OCI-LY3 (cell line): ENCODE measurements at regions not wholly inside any gene's neighbourhood (a gene's known extent, or its start where the extent isn't known, plus 50 kb on each side); places are given as distances from the start of the nearest gene placed in this dataset.
A peak's percentile ranks its signal among the peaks of the same experiment; 100 is the strongest.

Experiments
- H2AFZ ChIP-seq: fragments of 200-600, 300-600 bp; shearing (Covaris generic); 2 replicates; pipeline ENCODE4 v1.6.0; 2014; ENCODE audit warnings: antibody characterized with exemption, low read depth, low read length
- H3K27ac ChIP-seq: fragments of 200-600, 300-600 bp; sonication (generic); 2 replicates; pipeline ENCODE4 v1.5.1; 2014; ENCODE audit warnings: mild to moderate bottlenecking, low read length, moderate library complexity, mixed read lengths
- H3K27me3 ChIP-seq: fragments of 200-600, 300-600 bp; sonication (generic); 2 replicates; pipeline ENCODE4 v1.6.1; 2014; ENCODE audit warnings: low read depth, low read length, mixed read lengths
- H3K36me3 ChIP-seq: fragments of 200-600, 300-600 bp; sonication (generic); replicated peaks from 2 replicates; pipeline ENCODE3; 2014; ENCODE audit warnings: low read depth, low read length, mixed read lengths
- H3K4me1 ChIP-seq: fragments of 300-600, 200-600 bp; sonication (generic); 2 replicates; pipeline ENCODE4 v1.6.1; 2014; ENCODE audit warnings: low read length, mixed read lengths
- H3K4me2 ChIP-seq: fragments of 200-600, 300-600 bp; sonication (generic); 2 replicates; pipeline ENCODE4 v1.6.1; 2014; ENCODE audit warnings: low read length, mixed read lengths
- H3K4me3 ChIP-seq: fragments of 300-600, 200-600 bp; sonication (generic); 2 replicates; pipeline ENCODE4 v1.5.1; 2014; ENCODE audit warnings: antibody characterized with exemption, mild to moderate bottlenecking, low read length, moderate library complexity
- H3K79me2 ChIP-seq: fragments of 300-600, 200-600 bp; shearing (Covaris generic); 2 replicates; pipeline ENCODE4 v1.6.1; 2014; ENCODE audit warnings: mild to moderate bottlenecking, low read length, mixed read lengths
- H3K9ac ChIP-seq: fragments of 300-600, 200-600 bp; shearing (Covaris generic); 2 replicates; pipeline ENCODE4 v1.6.0; 2014; ENCODE audit warnings: mild to moderate bottlenecking, low read length, moderate library complexity
- H3K9me3 ChIP-seq: fragments of 200-600, 300-600 bp; shearing (Covaris generic); 2 replicates; pipeline ENCODE4 v1.6.1; 2014; ENCODE audit warnings: low read length, mixed read lengths; ENCODE audit not compliant: insufficient read depth
- H4K20me1 ChIP-seq: fragments of 200-600, 300-600 bp; sonication (generic); 2 replicates; pipeline ENCODE4 v1.6.1; 2016; ENCODE audit warnings: low read length, mixed read lengths; ENCODE audit not compliant: insufficient read depth
- EZH2phosphoT487 ChIP-seq: fragments of 200-600 bp; shearing (Covaris generic); IDR thresholded peaks from 2 replicates; pipeline ENCODE4 v1.6.1; 2018; ENCODE audit warnings: antibody characterized with exemption, mixed run types, low read depth
- TF ChIP-seq, protein P1 (sequence below): fragments of 200-600, 300-600 bp; sonication (generic); IDR thresholded peaks from 2 replicates; pipeline ENCODE4 v1.5.1; 2014; ENCODE audit warnings: antibody characterized with exemption, low read length, low read depth

DNA sequence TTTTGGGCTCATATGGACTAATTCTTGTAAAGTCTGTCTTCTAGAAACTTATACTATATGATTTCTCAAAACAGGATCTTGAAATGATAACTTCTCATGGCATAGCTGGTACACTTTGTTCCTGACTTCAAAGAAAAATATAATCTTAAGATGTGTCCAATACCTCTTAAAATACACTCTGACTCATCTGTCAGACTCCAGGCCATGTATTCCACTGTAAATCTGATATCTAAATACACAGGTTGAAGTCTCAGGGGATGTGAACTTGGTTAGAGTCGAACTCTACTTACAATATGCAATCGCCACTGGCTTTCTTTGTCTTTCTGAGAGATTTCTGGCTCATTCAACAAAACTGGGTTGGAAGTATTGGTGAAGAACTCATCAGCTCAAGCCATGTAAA lies 99.8 kb downstream of the LACC1 start:
- H3K36me3 ChIP-seq: no peaks in the 10 kb centered on the region
- H3K4me3 ChIP-seq: no peak overlapping the region
- no peak overlapping the region for H2AFZ ChIP-seq
- no peaks in the 10 kb centered on the region for H3K9me3 ChIP-seq
- H3K27me3 ChIP-seq: peaks cover 70% of the 10 kb centered on the region
- no peak overlapping the region for H3K27ac ChIP-seq
- H3K4me2 ChIP-seq: no peak overlapping the region
- no peaks in the 10 kb centered on the region for H4K20me1 ChIP-seq
- no peak overlapping the region for H3K9ac ChIP-seq
- H3K79me2 ChIP-seq: no peaks in the 10 kb centered on the region
- no peaks in the 10 kb centered on the region for H3K4me1 ChIP-seq
- no peak for TF ChIP-seq EZH2phosphoT487
- TF ChIP-seq, protein P1, sequence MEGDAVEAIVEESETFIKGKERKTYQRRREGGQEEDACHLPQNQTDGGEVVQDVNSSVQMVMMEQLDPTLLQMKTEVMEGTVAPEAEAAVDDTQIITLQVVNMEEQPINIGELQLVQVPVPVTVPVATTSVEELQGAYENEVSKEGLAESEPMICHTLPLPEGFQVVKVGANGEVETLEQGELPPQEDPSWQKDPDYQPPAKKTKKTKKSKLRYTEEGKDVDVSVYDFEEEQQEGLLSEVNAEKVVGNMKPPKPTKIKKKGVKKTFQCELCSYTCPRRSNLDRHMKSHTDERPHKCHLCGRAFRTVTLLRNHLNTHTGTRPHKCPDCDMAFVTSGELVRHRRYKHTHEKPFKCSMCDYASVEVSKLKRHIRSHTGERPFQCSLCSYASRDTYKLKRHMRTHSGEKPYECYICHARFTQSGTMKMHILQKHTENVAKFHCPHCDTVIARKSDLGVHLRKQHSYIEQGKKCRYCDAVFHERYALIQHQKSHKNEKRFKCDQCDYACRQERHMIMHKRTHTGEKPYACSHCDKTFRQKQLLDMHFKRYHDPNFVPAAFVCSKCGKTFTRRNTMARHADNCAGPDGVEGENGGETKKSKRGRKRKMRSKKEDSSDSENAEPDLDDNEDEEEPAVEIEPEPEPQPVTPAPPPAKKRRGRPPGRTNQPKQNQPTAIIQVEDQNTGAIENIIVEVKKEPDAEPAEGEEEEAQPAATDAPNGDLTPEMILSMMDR: no peak

DNA sequence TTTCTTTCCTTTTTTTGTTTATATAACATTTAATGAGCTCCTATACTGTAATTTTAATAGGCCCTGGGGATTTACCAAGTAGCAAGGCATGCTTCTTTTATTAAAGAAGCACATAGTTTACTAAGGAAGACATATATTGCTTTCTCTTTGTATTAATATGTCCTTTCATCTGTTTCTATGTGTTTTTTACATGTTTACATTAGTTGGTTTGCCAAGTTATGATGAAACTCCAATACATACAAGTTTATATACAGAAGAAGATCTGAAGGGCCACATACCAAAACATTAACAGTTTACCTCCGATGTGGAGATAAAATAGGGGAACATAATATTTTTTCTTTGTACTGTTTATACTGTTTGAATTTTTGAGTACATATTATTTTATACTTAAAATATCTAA lies 100.9 kb downstream of the LACC1 start:
- Histone ChIP-seq H3K36me3 (no peaks in the 10 kb centered on the region), H3K27ac (no peak overlapping the region), H3K9ac (no peak overlapping the region), H3K9me3 (no peaks in the 10 kb centered on the region), H3K4me3 (no peak overlapping the region), H3K27me3 (peaks cover 81% of the 10 kb centered on the region), H2AFZ (no peak overlapping the region), H3K4me1 (no peaks in the 10 kb centered on the region), H3K79me2 (no peaks in the 10 kb centered on the region), H3K4me2 (no peak overlapping the region), H4K20me1 (no peaks in the 10 kb centered on the region)
- TF ChIP-seq, protein P1: no peak
- no peak for TF ChIP-seq EZH2phosphoT487

DNA sequence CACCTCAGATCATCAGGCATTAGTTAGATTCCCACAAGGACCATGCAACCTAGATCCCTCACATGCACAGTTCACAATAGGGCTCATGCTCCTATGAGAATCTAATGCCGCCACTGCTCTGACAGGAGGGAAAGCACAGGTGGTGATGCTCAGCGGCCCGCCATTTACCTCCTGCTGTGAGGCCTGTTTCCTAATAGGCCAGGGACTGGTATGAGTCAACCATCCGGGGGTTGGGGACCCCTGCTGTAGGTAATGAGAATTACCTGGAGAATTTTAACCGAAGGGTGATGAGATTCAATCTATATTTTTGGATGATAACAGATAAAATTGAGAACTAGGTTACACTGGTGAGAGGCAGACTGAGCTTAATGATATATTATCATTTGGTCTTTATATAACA lies 101.4 kb downstream of the LACC1 start:
- Histone ChIP-seq H3K4me3 (no peak overlapping the region), H3K4me1 (no peaks in the 10 kb centered on the region), H4K20me1 (no peaks in the 10 kb centered on the region), H3K36me3 (no peaks in the 10 kb centered on the region), H3K27me3 (peaks cover 86% of the 10 kb centered on the region), H3K27ac (no peak overlapping the region), H2AFZ (no peak overlapping the region), H3K9ac (no peak overlapping the region), H3K9me3 (no peaks in the 10 kb centered on the region), H3K79me2 (no peaks in the 10 kb centered on the region), H3K4me2 (no peak overlapping the region)
- TF ChIP-seq, protein P1: peak; percentile 18; the same call in 1 of the 2 replicates
- no peak for TF ChIP-seq EZH2phosphoT487

DNA sequence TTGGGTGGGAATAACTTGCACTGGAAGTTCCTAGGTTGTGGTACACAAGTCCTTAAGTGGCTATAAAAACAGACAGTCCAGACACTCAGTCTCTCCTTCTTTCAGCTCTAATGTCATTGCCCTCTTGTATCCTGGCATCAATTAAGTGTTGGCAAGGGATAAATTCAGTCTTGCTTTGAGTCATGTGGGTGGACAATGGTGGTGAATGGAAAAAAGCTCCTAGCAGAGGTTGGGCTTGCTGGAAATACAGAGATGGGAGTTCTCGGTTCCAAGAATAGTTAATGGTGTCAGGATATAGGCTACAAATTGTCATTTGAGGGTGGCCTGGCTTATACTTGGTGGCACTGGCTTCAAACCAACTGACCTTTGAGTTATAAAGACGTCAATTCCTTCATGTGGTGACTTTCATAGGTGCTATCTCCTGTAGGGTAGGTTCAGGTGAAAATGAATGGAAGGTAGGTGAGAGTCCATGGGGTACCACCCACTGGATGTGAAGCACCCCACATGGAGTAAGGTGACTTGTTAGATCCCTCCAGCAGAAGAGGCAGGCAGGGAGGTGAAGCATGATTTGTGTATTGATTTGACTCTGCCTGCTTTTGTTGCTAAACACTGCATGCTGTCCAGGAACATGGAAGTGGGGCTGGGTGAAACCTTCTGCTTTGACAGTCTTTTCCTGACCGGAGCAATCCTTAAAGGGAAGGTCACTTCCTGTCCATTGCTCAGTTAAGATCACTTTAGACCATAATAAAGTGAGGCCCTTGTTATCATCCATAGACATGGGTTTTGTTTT lies 102.0 kb downstream of the LACC1 start:
- H3K9ac ChIP-seq: no peak overlapping the region
- TF ChIP-seq, protein P1: no peak
- no peak for TF ChIP-seq EZH2phosphoT487
- no peaks in the 10 kb centered on the region for H3K4me1 ChIP-seq
- no peak overlapping the region for H3K27ac ChIP-seq
- H3K4me3 ChIP-seq: no peak overlapping the region
- H2AFZ ChIP-seq: no peak overlapping the region
- no peaks in the 10 kb centered on the region for H4K20me1 ChIP-seq
- no peaks in the 10 kb centered on the region for H3K36me3 ChIP-seq
- H3K4me2 ChIP-seq: no peak overlapping the region
- H3K27me3 ChIP-seq: peaks cover 87% of the 10 kb centered on the region
- no peaks in the 10 kb centered on the region for H3K9me3 ChIP-seq
- no peaks in the 10 kb centered on the region for H3K79me2 ChIP-seq
